HS-5 (cell line): ENCODE measurements at regions not wholly inside any gene's neighbourhood (a gene's known extent, or its start where the extent isn't known, plus 50 kb on each side); places are given as distances from the start of the nearest gene placed in this dataset.
"Not testable (repeated sequence)": the region's sequence is repeated elsewhere in the genome, so short reads cannot be mapped to it uniquely, and the experiment has no call there.

Experiments
- DNase-seq: peaks from one replicate; pipeline ENCODE4 v3.0.0-alpha.2; 2012; ENCODE audit warnings: low read depth

GRCh38 chr7:66539902-66540375, 88.7 kb upstream of the KCTD7 start:
- DNase-seq = no peak

GRCh38 chr7:66542049-66542448, 86.6 kb upstream of the KCTD7 start:
- DNase-seq = no peak

- no peak for DNase-seq
Measured at GRCh38 chr7:66542528-66543269, 86.0 kb upstream of the KCTD7 start.

GRCh38 chr7:66549466-66549865, 79.2 kb upstream of the KCTD7 start:
- no peak for DNase-seq

GRCh38 chr7:66553001-66553400, 75.7 kb upstream of the KCTD7 start:
- no peak for DNase-seq

GRCh38 chr7:66553675-66554074, 75.0 kb upstream of the KCTD7 start:
- not testable (repeated sequence) for DNase-seq

- DNase-seq = not testable (repeated sequence)
Measured at GRCh38 chr7:66554291-66554690, 74.4 kb upstream of the KCTD7 start.

GRCh38 chr7:66554842-66555430, 73.7 kb upstream of the KCTD7 start:
- DNase-seq = not testable (repeated sequence)

- DNase-seq = no peak
Measured at GRCh38 chr7:66556177-66556548, 72.5 kb upstream of the KCTD7 start.

GRCh38 chr7:66556549-66557213, 72.0 kb upstream of the KCTD7 start:
- no peak for DNase-seq

- no peak for DNase-seq
Measured at GRCh38 chr7:66557214-66558200, 71.2 kb upstream of the KCTD7 start.

GRCh38 chr7:66558201-66558641, 70.5 kb upstream of the KCTD7 start:
- DNase-seq = no peak

- DNase-seq = no peak
Measured at GRCh38 chr7:66558660-66559465, 69.8 kb upstream of the KCTD7 start.

- no peak for DNase-seq
Measured at GRCh38 chr7:66564045-66564444, 64.6 kb upstream of the KCTD7 start.

GRCh38 chr7:66570179-66570578, 58.5 kb upstream of the KCTD7 start:
- not testable (repeated sequence) for DNase-seq

- no peak for DNase-seq
Measured at GRCh38 chr7:66571568-66571967, 57.1 kb upstream of the KCTD7 start.

GRCh38 chr7:66573782-66574495, 54.7 kb upstream of the KCTD7 start:
- DNase-seq = not testable (repeated sequence)

- DNase-seq = not testable (repeated sequence)
Measured at GRCh38 chr7:66574768-66575167, 53.9 kb upstream of the KCTD7 start.

- DNase-seq = no peak
Measured at GRCh38 chr7:66575398-66575797, 53.3 kb upstream of the KCTD7 start.

GRCh38 chr7:66576646-66577045, 52.0 kb upstream of the KCTD7 start:
- DNase-seq = no peak
